Thyroid gland (tissue), 4 donors: ENCODE measurements at regions not wholly inside any gene's neighbourhood (a gene's known extent, or its start where the extent isn't known, plus 50 kb on each side); places are given as distances from the start of the nearest gene placed in this dataset.

Experiments
- CTCF ChIP-seq, 6 experiments: fragments of 200-600 bp in 3 of 6; fragments of 450-650 bp in 3 of 6; sonication (generic) in 3 of 6; IDR thresholded peaks; one replicate each; pipeline ENCODE4 v1.5.1; 2016 to 2019; ENCODE audit warnings: antibody characterized with exemption in 6 of 6, mild to moderate bottlenecking in 2 of 6, inconsistent platforms in 1 of 6, moderate library complexity in 1 of 6
- POLR2A ChIP-seq, 2 donors: fragments of 450-650 bp; IDR thresholded peaks; one replicate each; pipeline ENCODE4 v1.6.1; 2017; ENCODE audit warnings: antibody characterized with exemption in 2 of 2, mild to moderate bottlenecking in 2 of 2, moderate library complexity in 1 of 2

DNA sequence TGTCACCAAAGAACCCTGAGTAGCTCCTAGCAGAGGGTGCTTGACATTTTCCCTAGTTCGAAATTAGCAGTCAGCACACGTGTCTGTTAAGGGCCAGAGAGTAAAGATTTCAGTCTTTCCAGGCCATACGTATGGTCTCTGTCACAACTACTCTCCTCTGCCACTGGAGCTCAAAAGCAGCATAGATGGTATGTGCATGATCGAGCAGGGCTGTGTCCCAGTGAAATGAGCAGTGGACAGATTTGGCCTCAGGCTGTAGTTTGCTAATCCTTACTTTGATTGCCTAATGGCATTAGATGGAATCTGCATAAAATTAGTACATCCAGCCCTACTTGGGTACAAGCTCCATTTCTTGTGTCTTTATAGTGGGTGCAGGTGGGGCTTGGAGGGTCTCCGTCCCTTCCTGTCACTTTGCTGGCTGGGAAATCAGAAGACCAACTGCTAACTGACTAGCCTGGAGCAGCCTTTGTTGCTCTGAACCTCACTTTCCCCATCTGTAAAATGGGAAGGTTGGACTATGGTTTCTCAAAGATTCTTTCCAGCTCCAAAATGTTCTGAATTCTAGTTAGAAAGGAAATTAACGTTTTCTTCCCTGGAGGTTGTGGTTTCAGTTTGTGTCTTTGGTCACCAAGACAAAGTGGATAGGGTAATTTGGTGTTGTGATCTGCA is 108.5 kb downstream of the GLI2 start:
- no peak for TF ChIP-seq CTCF (IDR thresholded peaks at IDR 0.05)
- TF ChIP-seq POLR2A (IDR thresholded peaks at IDR 0.05) = no peak
